GM12875 (cell line): ENCODE measurements at regions not wholly inside any gene's neighbourhood (a gene's known extent, or its start where the extent isn't known, plus 50 kb on each side); places are given as distances from the start of the nearest gene placed in this dataset.

Experiments
- H3K4me3 ChIP-seq: one replicate; pipeline ENCODE4 v1.5.1; 2011; ENCODE audit warnings: low read depth, low read length, control low read depth
- TF ChIP-seq, protein P1 (sequence below): IDR thresholded peaks from 2 replicates; pipeline ENCODE4 v1.5.1; 2011; ENCODE audit warnings: low read depth, mild to moderate bottlenecking, control low read depth, inconsistent platforms, low read length, moderate library complexity, borderline replicate concordance; ENCODE audit not compliant: insufficient read depth

DNA sequence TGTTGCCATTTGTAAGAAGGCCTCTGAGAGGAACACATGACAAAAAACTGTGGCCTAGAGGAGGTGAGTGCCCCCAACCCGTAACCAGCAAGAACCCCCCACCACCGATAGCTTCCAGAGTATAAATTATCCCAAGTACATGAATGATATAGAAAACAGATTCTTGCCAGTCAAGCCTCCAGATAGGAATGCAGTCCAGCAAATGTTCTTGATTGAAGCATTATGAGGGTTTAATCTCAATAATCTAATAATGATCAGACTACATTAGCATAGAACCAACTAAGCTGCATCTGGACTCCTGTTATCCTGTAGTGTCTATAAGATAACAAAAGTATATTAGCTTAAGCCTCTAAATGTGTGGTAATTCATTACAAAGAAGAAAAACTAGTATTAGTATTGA lies 908.9 kb upstream of the ATXN8OS start:
- H3K4me3 ChIP-seq = no peak overlapping the region
- TF ChIP-seq, protein P1, sequence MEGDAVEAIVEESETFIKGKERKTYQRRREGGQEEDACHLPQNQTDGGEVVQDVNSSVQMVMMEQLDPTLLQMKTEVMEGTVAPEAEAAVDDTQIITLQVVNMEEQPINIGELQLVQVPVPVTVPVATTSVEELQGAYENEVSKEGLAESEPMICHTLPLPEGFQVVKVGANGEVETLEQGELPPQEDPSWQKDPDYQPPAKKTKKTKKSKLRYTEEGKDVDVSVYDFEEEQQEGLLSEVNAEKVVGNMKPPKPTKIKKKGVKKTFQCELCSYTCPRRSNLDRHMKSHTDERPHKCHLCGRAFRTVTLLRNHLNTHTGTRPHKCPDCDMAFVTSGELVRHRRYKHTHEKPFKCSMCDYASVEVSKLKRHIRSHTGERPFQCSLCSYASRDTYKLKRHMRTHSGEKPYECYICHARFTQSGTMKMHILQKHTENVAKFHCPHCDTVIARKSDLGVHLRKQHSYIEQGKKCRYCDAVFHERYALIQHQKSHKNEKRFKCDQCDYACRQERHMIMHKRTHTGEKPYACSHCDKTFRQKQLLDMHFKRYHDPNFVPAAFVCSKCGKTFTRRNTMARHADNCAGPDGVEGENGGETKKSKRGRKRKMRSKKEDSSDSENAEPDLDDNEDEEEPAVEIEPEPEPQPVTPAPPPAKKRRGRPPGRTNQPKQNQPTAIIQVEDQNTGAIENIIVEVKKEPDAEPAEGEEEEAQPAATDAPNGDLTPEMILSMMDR = no peak

GRCh38 chr13:69194130-69194529 lies 913.5 kb upstream of the ATXN8OS start:
- TF ChIP-seq, protein P1 = no peak
- no peak overlapping the region for H3K4me3 ChIP-seq

DNA sequence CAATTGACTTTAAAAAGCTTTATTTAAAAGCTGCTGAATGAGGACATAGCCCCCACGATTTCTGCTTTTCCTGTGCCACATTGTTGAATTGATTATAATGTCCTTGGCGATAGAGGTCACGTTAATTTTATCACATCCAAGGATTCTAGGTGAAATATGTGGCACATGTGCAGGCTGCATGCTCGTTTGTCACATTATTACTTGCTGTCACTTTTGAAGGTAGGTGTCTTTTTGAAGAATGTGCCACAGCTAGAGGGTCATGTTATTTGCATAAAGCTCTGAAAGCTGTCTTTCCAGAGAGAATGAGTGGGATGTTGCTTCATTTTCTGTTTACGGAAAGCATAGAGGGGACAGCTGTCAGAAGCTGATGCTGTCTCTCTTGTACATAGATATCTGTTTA lies 927.6 kb upstream of the ATXN8OS start:
- TF ChIP-seq, protein P1 = no peak
- H3K4me3 ChIP-seq = no peak overlapping the region

DNA sequence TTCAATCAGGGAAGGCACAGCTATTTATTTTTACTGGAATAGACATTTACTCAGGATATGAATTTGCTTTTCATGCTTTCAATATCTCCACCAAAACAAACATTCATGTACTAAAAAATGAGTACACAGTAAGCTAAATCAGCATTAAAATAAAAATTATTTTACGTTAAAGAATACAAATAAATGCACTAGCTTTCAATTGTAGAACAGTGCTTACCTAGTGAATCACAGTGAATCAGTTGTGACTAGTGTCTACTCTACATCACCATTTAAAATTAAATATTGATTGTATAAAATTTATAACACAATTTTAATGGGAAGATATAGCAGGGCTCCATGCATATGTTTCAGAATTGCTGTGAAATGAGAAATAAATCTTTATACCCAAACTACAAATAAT lies 929.6 kb upstream of the ATXN8OS start:
- TF ChIP-seq, protein P1 = no peak

DNA sequence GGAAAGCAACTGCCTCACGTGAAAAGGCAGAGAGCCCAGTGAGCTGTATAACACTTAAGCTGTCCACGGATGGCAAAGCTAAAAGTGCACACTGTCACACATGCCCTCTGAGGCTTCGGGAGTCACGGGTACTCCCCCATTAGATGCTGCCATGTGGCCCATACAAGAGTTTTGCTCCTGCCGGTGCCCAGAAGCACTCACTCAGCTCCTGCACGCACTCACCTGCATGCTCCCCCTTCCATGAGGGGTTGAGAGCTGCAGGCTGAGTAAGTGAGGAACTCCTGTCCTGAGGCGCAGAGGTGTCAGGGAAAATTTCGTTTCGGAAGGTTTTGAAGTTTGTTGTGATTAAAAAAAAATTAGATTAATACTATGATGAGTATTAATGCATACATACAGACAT lies 939.2 kb upstream of the ATXN8OS start:
- H3K4me3 ChIP-seq = no peak overlapping the region
- TF ChIP-seq, protein P1 = no peak

More for the DNA sequence above, 929.6 kb upstream of the ATXN8OS start:
- no peak overlapping the region for H3K4me3 ChIP-seq

- TF ChIP-seq, protein P1 = no peak
- H3K4me3 ChIP-seq = no peak overlapping the region
Observed at GRCh38 chr13:69155136-69155535, 952.5 kb upstream of the ATXN8OS start.

GRCh38 chr13:69142101-69142500 lies 965.5 kb upstream of the ATXN8OS start:
- TF ChIP-seq, protein P1 = no peak
- H3K4me3 ChIP-seq = no peak overlapping the region
